Astrocyte of the spinal cord (primary cell): ENCODE measurements at regions not wholly inside any gene's neighbourhood (a gene's known extent, or its start where the extent isn't known, plus 50 kb on each side); places are given as distances from the start of the nearest gene placed in this dataset.
A peak's percentile ranks its signal among the peaks of the same experiment; 100 is the strongest.

Experiments
- DNase-seq: peaks from one replicate; pipeline ENCODE4 v3.0.0; 2011; ENCODE audit warnings: low read depth, low spot score
- H3K4me3 ChIP-seq: 2 replicates; pipeline ENCODE4 v1.5.1; 2011; ENCODE audit warnings: low read depth, mild to moderate bottlenecking, low read length, moderate library complexity
- in situ Hi-C: cut with HindIII; loops from 2 replicates; pipeline ENCODE4 v1.10.0; 2017; ENCODE audit warnings: low sequenced_read_pairs
- TF ChIP-seq, protein P1 (sequence below): IDR thresholded peaks from 2 replicates; pipeline ENCODE4 v1.5.1; 2012; ENCODE audit warnings: low read depth, mild to moderate bottlenecking, low read length, inconsistent platforms

DNA sequence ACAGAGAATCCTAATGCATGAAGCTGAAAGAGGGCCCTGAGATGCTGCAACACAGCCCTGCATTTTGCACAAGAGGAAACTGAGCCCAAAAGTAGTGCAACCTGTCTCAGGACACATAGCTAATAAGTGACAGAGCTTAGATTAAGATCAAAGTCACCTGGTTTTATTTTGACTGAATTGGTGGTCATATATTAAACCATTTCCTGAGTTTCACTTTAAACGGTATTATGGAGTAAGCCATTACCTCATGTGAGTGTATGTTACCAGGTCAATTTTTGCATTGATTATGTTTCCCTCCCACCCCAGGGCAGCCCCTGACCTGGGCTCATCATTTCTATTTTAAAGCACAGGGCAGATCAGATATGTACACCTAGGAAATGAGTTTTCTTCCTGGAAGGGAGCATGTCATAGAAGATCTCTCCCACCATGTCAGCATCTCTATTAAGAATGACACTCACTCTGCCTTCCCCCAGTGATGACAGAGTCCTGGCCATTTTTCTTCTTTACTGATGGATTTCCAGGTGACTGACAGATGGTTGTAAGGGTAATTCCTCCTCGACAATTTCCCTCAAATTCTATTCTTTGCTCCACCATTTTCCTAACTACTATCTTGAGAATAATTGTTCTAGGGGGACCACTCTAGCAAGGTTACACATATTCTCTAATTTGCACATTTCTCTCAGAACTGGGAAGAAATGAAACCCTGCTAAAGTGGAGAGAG, 441.3 kb upstream of the SLC14A2 start:
- no peak overlapping the region for H3K4me3 ChIP-seq
- TF ChIP-seq, protein P1, sequence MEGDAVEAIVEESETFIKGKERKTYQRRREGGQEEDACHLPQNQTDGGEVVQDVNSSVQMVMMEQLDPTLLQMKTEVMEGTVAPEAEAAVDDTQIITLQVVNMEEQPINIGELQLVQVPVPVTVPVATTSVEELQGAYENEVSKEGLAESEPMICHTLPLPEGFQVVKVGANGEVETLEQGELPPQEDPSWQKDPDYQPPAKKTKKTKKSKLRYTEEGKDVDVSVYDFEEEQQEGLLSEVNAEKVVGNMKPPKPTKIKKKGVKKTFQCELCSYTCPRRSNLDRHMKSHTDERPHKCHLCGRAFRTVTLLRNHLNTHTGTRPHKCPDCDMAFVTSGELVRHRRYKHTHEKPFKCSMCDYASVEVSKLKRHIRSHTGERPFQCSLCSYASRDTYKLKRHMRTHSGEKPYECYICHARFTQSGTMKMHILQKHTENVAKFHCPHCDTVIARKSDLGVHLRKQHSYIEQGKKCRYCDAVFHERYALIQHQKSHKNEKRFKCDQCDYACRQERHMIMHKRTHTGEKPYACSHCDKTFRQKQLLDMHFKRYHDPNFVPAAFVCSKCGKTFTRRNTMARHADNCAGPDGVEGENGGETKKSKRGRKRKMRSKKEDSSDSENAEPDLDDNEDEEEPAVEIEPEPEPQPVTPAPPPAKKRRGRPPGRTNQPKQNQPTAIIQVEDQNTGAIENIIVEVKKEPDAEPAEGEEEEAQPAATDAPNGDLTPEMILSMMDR = no peak
- in situ Hi-C loops = no loop called here
- DNase-seq = no peak

DNA sequence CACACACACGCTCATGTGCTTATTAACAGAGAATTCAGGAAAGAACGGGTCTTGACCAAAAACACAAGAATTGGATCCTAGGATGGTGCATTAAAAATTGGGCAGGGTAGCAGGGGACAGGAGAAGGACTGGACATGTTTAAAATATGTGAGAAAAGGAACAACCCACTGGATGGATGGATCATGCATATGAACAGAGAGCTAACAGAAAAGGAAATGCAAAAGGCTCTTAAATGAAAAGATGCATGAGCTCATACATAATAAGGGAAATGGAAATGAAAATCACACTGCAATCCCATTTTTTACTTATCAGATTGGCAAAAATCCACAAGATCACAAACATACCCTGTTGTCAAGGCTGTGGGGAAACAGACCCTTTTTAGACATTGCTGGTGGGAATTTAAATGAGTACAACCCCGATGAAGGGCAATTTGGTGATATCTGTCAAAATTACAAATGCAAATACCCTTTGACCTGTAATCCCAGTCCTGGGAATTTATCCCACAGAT, 440.6 kb upstream of the SLC14A2 start:
- TF ChIP-seq, protein P1 = no peak
- no peak for DNase-seq
- H3K4me3 ChIP-seq = no peak overlapping the region
- in situ Hi-C loops = no loop called here

DNA sequence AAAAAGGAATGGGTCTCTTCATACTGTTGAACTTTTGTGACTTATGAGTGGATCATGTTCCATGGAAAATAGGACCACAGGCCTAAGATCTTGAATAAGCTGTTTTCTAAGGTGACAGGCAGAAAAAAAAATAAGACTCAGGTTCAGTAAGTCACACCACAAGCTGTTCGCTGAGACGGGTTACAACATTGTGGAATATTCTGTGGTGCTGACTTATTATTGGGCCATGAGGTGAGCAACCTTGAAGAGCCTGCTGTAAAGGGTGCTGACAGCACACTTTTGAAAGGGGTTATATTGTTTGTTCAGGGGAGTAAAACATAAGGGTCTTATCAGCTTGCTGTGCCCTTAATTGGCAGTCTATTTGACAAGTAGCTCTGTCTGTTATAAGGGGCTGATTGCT, 439.8 kb upstream of the SLC14A2 start:
- in situ Hi-C loops = no loop called here

DNA sequence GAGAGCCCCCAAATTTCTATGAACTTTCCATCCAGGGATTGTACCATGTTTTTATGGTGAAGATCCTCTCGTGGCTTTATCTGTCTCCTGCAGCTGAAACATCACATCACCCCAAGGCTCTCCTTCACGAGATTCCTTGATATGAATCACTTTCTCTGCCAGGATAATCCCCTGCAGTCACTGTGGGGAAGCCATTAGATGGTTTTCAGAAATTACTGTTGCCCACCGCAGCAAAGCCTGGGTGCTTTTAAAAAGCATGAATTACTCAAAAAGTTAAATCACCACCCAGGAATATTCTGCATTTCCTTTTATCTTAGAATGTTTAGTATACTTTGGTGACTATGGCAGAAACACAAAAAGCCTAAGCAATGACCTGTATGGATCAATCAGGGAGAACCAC, 428.4 kb upstream of the SLC14A2 start:
- DNase-seq = no peak
- H3K4me3 ChIP-seq = no peak overlapping the region
- TF ChIP-seq, protein P1 = no peak
- in situ Hi-C loops = no loop called here

More for the DNA sequence above, 439.8 kb upstream of the SLC14A2 start:
- TF ChIP-seq, protein P1 = no peak
- no peak overlapping the region for H3K4me3 ChIP-seq
- DNase-seq = no peak

DNA sequence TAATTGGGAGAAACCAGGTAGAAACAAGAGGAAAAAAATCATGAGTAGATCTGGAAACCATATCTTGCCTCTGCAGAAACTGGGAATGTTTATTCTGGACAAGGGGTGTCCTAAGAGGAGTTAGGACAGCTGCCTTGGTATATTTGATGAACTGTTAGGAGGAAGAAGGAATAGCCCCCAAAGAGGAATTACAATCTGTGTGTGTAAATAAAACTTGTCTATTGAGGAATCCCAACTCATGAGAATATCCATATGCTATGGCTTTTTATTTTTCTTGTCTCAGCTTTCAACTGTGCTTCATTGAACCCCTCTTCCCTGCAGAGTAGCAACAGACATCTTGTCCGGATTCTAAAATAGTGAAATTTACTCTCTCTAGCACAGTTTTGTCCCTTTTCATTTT, 423.5 kb upstream of the SLC14A2 start:
- in situ Hi-C loops = no loop called here
- no peak overlapping the region for H3K4me3 ChIP-seq
- DNase-seq = no peak
- TF ChIP-seq, protein P1 = no peak

DNA sequence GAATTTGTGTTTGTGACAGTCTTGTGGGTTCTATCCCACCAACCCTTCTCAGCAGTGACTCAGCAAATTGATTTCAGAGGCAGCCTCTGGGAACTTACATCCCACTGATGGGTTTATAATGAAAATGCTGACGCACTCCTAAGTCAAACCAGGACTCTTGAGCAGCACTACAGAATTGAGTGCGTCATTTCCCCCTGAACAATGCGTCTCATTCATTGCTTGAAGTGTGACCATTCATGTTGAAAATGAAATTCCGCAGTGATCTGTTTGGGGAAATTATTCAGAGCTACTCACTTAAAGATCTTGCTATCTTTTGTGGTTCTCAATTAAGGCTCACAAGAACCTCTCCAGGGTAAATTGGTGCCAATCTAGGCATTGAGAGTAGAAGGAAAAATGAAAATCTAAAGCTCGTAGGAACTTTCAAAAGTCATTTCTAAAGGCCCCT, 417.7 kb upstream of the SLC14A2 start:
- no peak overlapping the region for H3K4me3 ChIP-seq
- peak; percentile 94 for DNase-seq
- TF ChIP-seq, protein P1 = no peak
- in situ Hi-C loops = no loop called here
